Activated CD4-positive, alpha-beta memory T cell treated with anti-CD3 and anti-CD28 coated beads for 36 hours (primary cell): ENCODE measurements at regions not wholly inside any gene's neighbourhood (a gene's known extent, or its start where the extent isn't known, plus 50 kb on each side); places are given as distances from the start of the nearest gene placed in this dataset.

Experiments
- CTCF ChIA-PET: fragments of 350-600 bp; sonication (Branson Sonifier 250); formaldehyde crosslinking; loops from one replicate; lab custom pipeline; 2021; ENCODE audit warnings: antibody characterized with exemption, inconsistent platforms; lab: Charles Lee
- POLR2A ChIA-PET: fragments of 350-600 bp; sonication (Branson Sonifier 250); formaldehyde crosslinking; loops from one replicate; lab custom pipeline; 2021; ENCODE audit warnings: antibody characterized with exemption; lab: Charles Lee
- DNase-seq: peaks from one replicate; pipeline ENCODE4 v3.0.0-alpha.2; 2020
- H3K27ac Mint-ChIP-seq: one replicate; pipeline ENCODE4 v1.8.0; 2021; ENCODE audit warnings: mixed read lengths
- H3K27me3 Mint-ChIP-seq: one replicate; pipeline ENCODE4 v1.8.0; 2021; ENCODE audit warnings: mixed read lengths
- H3K36me3 Mint-ChIP-seq: one replicate; pipeline ENCODE4 v1.8.0; 2021; ENCODE audit warnings: mixed read lengths
- H3K4me1 Mint-ChIP-seq: one replicate; pipeline ENCODE4 v1.8.0; 2021; ENCODE audit warnings: low read depth, mixed read lengths
- H3K4me3 Mint-ChIP-seq: one replicate; pipeline ENCODE4 v1.8.0; 2021; ENCODE audit warnings: mild to moderate bottlenecking, mixed read lengths
- H3K9me3 Mint-ChIP-seq: one replicate; pipeline ENCODE4 v1.8.0; 2021; ENCODE audit warnings: mixed read lengths
- intact Hi-C: fragments of 100-400 bp; cut with micrococcal nuclease; formaldehyde crosslinking; loops from one replicate; pipeline ENCODE4 v1.15.1; 2023

DNA sequence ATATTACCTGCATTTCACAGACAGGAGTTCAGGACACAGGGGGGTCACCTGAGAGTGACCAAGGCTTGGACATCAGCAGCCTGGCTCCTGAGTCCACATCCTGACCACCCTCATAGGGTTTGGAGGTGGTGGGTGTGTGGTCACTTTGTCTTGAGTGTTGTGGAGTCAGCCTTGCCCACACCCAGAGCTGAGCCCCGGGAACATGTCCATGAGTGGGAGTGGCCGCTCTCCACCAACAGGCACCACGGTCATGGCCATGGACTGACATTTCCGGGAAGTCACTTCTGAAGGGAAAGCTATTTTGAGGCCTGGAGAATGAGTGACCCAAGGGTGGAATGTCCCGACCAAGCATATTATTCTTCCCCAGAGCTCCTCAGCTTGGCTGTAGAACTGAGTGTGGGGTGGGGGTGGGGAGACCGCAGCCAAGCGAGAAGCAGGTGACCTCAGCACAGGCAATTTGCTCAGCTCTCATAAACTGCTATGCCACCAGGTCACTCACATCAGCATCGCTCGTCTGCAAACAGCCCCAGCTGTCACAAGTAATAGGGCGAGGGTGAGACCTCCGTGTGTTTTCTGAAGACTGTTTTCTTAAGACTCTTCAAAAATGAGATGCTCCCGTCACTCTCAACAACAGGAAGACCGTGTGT, 348.6 kb upstream of the CDH4 start:
- no peak overlapping the region for H3K4me3 Mint-ChIP-seq

GRCh38 chr20:60904730-60905129, 347.3 kb upstream of the CDH4 start:
- Mint-ChIP-seq H3K36me3 (no peaks in the 10 kb centered on the region), H3K4me3 (no peak overlapping the region), H3K4me1 (no peaks in the 10 kb centered on the region), H3K9me3 (peaks cover 11% of the 10 kb centered on the region), H3K27ac (no peak overlapping the region), H3K27me3 (peaks cover 2% of the 10 kb centered on the region)
- no peak for DNase-seq
- intact Hi-C loops, result no loop called here
- POLR2A ChIA-PET, result no interaction called here
- CTCF ChIA-PET, result no interaction called here

More for the DNA sequence above, 348.6 kb upstream of the CDH4 start:
- peaks cover 11% of the 10 kb centered on the region for H3K9me3 Mint-ChIP-seq
- no peak for DNase-seq
- ChIA-PET POLR2A (no interaction called here), CTCF (no interaction called here)
- H3K27me3 Mint-ChIP-seq, result peaks cover 2% of the 10 kb centered on the region
- no peaks in the 10 kb centered on the region for H3K4me1 Mint-ChIP-seq
- H3K36me3 Mint-ChIP-seq, result no peaks in the 10 kb centered on the region
- no peak overlapping the region for H3K27ac Mint-ChIP-seq
- intact Hi-C loops, result no loop called here

DNA sequence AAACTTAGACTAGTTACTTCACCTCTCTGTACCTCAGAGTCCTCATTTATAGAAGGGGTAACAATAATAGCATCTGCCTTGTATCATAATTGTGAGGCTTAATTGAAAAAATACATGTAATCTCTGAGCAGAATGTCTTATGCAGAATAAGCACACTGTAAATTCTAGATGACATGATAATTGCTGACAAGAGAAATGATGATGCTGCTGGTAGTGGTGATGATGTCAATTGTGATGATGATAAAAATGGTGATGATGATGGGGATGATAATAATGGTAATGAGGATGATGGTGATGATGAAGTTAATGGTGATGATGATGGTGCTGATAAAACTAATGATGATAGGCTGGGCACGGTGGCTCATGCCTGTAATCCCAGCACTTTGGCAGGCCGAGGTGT, 346.1 kb upstream of the CDH4 start:
- ChIA-PET POLR2A (no interaction called here), CTCF (no interaction called here)
- Mint-ChIP-seq H3K27ac (no peak overlapping the region), H3K36me3 (no peaks in the 10 kb centered on the region), H3K9me3 (peaks cover 11% of the 10 kb centered on the region), H3K4me3 (no peak overlapping the region), H3K27me3 (peaks cover 2% of the 10 kb centered on the region), H3K4me1 (no peaks in the 10 kb centered on the region)
- intact Hi-C loops, result no loop called here
- DNase-seq, result no peak

- Mint-ChIP-seq H3K4me1 (no peaks in the 10 kb centered on the region), H3K27ac (no peak overlapping the region), H3K36me3 (no peaks in the 10 kb centered on the region), H3K27me3 (peaks cover 2% of the 10 kb centered on the region), H3K9me3 (peaks cover 9% of the 10 kb centered on the region), H3K4me3 (no peak overlapping the region)
- POLR2A ChIA-PET, result no interaction called here
- intact Hi-C loops, result no loop called here
- DNase-seq, result no peak
- CTCF ChIA-PET, result no interaction called here
These were observed 345.5 kb upstream of the CDH4 start for GRCh38 chr20:60906555-60906954.

DNA sequence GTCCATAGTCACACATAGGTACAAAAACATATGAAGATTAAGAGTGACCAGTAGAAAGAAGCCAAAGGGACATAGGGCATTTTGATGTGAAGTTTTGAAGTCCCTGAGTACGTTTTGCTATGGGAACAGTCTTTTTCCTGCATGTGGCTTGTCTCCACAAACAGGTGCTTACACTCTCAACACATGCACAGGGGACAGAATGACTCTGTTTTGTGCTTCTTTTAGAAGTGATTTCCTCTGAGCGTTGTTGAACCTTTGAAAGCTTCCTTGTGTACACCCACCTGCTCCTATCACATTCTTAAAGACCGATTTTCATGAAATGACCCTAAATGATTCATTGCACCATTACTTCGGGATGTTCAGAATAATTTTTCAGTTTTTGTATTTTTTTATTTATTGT, 338.8 kb upstream of the CDH4 start:
- Mint-ChIP-seq H3K36me3 (no peaks in the 10 kb centered on the region), H3K27ac (no peak overlapping the region), H3K27me3 (peaks cover 3% of the 10 kb centered on the region), H3K4me3 (no peak overlapping the region), H3K9me3 (peaks cover 2% of the 10 kb centered on the region), H3K4me1 (no peaks in the 10 kb centered on the region)
- no peak for DNase-seq
- intact Hi-C loops, result no loop called here
- POLR2A ChIA-PET, result no interaction called here
- CTCF ChIA-PET, result no interaction called here

DNA sequence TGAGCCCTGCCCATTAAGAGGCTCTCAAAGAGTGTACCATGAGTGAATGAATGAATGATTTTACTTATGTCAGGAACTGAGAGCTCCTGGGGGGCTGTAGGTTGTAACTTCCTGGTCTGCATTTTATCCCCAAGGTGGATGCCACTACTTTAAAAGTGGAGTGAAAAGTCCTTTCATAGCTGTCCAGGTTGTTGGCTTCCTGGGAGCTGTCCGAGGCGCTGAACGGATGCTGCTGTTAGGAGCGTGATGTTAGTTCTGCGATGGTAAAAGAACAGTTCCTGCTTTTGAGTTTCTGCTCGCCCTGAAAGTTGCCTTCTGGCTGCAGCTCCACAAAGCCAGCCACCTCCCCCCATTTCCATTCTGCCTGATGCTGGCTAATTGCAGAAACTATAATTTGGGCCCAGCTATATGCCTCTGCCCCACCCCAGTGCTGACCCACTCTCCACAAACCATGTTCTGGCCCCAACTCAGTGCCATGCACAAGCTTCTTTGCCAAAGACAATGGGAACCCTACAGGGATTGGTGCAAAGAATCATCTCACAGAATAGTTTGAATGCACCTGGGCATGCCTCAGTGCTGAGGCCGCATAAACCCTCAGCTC, 330.9 kb upstream of the CDH4 start:
- Mint-ChIP-seq H3K4me1 (no peaks in the 10 kb centered on the region), H3K9me3 (peaks cover 2% of the 10 kb centered on the region), H3K27ac (no peak overlapping the region), H3K36me3 (no peaks in the 10 kb centered on the region), H3K27me3 (peaks cover 2% of the 10 kb centered on the region), H3K4me3 (no peak overlapping the region)
- intact Hi-C loops, result no loop called here
- CTCF ChIA-PET, result no interaction called here
- DNase-seq, result no peak
- POLR2A ChIA-PET, result no interaction called here

DNA sequence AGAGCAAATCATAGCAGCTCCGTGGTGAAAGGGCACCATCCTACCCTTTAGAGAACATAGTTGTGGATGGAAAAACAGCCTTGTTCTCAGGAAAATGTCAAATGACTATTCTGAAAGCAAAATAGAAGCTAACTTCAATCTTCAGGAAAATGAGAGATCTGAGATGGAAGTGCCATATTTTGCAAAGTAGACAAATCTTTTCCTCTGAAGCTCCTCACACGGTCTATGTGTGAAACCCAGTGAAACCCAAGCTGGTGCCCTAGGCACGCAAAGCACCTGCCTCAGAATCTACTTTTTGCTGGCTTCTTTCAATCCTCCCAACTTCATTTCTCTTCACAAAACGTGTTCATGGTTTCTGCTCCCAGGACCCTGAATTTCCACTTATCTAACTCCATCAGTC, 325.2 kb upstream of the CDH4 start:
- H3K27ac Mint-ChIP-seq, result no peak overlapping the region
- intact Hi-C loops, result no loop called here
- no peaks in the 10 kb centered on the region for H3K36me3 Mint-ChIP-seq
- ChIA-PET CTCF (no interaction called here), POLR2A (no interaction called here)
- no peaks in the 10 kb centered on the region for H3K4me1 Mint-ChIP-seq
- H3K4me3 Mint-ChIP-seq, result no peak overlapping the region
- no peak for DNase-seq
- H3K9me3 Mint-ChIP-seq, result no peaks in the 10 kb centered on the region
- peaks cover 4% of the 10 kb centered on the region for H3K27me3 Mint-ChIP-seq

DNA sequence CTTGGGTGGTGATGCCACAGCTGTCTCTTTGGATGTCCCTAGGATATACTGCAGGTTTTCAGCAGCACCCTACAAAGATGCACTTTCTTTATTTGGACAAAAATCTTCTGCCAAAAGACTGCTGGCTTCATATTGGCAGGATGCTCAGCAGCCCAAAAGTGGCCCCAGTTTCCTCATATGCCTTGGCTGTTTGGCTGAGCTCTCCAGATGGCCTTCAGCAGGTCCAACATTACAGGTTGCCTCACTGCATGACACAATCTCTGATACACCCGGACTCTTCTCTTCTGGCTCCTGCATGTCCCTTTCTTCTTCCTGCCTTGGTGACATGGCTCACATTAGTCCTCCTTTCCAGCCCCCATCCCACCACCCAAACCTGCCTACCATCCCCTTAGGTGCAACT, 323.7 kb upstream of the CDH4 start:
- DNase-seq, result no peak
- no peak overlapping the region for H3K4me3 Mint-ChIP-seq
- ChIA-PET CTCF (no interaction called here), POLR2A (no interaction called here)
- H3K27ac Mint-ChIP-seq, result no peak overlapping the region
- peaks cover 4% of the 10 kb centered on the region for H3K27me3 Mint-ChIP-seq
- no peaks in the 10 kb centered on the region for H3K9me3 Mint-ChIP-seq
- no peaks in the 10 kb centered on the region for H3K4me1 Mint-ChIP-seq
- H3K36me3 Mint-ChIP-seq, result no peaks in the 10 kb centered on the region
- intact Hi-C loops, result no loop called here

DNA sequence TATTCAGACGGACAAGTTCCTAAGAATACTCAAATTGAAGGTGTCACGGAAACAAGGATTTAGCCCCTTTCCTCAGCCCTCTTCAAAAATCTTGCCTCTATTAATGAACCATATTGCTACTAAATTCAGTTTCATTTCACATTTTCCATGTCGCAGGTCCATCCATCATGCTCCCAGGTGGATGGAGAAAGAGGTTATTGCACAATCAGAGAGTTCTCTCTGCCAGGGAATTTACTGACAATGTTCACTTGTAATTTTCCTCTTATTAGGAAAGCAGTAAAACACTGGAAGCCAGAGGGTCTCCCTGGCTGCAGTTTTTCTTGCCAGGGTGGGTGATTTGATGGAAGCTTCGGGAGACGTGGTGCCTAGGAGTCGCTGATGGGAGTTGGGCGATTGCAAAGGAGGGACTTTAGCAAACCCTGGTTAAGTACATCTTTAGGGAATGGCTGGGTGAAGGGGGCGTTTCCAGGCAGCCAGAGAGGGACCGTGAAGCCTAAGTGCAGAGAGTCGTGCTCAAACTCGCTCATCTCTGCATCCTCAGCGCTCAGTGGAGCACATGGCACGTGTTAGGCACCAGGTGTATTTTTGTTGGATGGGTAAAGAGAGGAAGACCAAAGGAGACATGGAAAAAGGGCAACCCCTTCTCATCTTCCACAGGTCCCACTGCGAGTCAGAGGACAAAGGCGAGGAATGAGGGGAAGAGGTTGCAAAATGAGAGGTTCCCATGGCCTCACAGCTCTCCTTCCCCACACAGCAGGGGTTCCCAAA, 321.9 kb upstream of the CDH4 start:
- H3K27ac Mint-ChIP-seq, result no peak overlapping the region
- peaks cover 4% of the 10 kb centered on the region for H3K27me3 Mint-ChIP-seq
- ChIA-PET POLR2A (no interaction called here), CTCF (no interaction called here)
- H3K36me3 Mint-ChIP-seq, result no peaks in the 10 kb centered on the region
- no peak overlapping the region for H3K4me3 Mint-ChIP-seq
- DNase-seq, result no peak
- intact Hi-C loops, result no loop called here
- no peaks in the 10 kb centered on the region for H3K9me3 Mint-ChIP-seq
- no peaks in the 10 kb centered on the region for H3K4me1 Mint-ChIP-seq

DNA sequence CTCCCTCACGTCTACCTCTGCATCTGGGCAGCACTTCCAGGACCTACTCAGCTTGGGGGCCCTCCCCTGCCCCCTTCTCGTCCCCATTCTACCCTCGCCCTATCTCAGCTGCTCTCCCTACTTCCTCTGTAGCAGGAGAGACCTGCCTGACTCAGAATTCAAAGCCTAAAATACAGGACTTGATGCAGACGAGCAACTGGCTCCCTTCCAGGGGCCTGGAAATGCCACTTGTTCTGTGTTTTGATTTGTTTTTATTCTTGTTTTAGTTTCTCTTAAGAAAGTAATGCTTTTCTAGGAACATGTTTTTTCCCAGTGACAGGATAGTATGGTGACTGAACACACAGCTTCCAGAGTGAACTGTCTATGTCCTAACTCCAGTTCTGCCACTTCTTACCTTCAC, 320.4 kb upstream of the CDH4 start:
- ChIA-PET POLR2A (no interaction called here), CTCF (no interaction called here)
- Mint-ChIP-seq H3K4me3 (no peak overlapping the region), H3K36me3 (no peaks in the 10 kb centered on the region), H3K4me1 (no peaks in the 10 kb centered on the region), H3K27me3 (peaks cover 4% of the 10 kb centered on the region), H3K27ac (no peak overlapping the region), H3K9me3 (no peaks in the 10 kb centered on the region)
- no peak for DNase-seq
- intact Hi-C loops, result no loop called here

DNA sequence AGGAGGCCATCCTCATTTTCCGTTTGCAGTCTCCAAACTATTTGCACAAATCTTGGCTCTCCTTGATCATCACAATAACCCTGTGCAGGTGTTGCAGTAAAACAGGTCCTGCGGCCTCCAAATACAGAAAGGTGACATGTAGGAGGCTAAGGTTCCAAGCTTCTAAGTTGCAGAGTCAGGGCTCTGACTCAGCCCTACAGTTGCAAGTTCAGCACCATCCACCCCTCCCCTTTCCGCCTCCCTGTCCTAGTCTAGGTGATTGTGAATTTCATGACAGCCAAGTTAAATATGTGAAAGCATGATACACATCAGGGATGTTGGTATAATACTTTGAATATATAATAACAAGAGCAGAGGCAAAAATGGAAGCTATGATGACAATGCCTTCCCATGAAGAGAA, 317.3 kb upstream of the CDH4 start:
- CTCF ChIA-PET, result no interaction called here
- H3K36me3 Mint-ChIP-seq, result no peaks in the 10 kb centered on the region
- intact Hi-C loops, result no loop called here
- H3K9me3 Mint-ChIP-seq, result no peaks in the 10 kb centered on the region
- DNase-seq, result no peak
- H3K27me3 Mint-ChIP-seq, result peaks cover 4% of the 10 kb centered on the region
- H3K4me3 Mint-ChIP-seq, result no peak overlapping the region
- no peaks in the 10 kb centered on the region for H3K4me1 Mint-ChIP-seq
- POLR2A ChIA-PET, result no interaction called here
- no peak overlapping the region for H3K27ac Mint-ChIP-seq

- H3K27me3 Mint-ChIP-seq, result peaks cover 4% of the 10 kb centered on the region
- H3K27ac Mint-ChIP-seq, result no peak overlapping the region
- H3K4me3 Mint-ChIP-seq, result no peak overlapping the region
- DNase-seq, result no peak
- CTCF ChIA-PET, result no interaction called here
- POLR2A ChIA-PET, result no interaction called here
- no peaks in the 10 kb centered on the region for H3K4me1 Mint-ChIP-seq
- no peaks in the 10 kb centered on the region for H3K36me3 Mint-ChIP-seq
- intact Hi-C loops, result no loop called here
- H3K9me3 Mint-ChIP-seq, result no peaks in the 10 kb centered on the region
These were observed 316.1 kb upstream of the CDH4 start for GRCh38 chr20:60935971-60936370.

DNA sequence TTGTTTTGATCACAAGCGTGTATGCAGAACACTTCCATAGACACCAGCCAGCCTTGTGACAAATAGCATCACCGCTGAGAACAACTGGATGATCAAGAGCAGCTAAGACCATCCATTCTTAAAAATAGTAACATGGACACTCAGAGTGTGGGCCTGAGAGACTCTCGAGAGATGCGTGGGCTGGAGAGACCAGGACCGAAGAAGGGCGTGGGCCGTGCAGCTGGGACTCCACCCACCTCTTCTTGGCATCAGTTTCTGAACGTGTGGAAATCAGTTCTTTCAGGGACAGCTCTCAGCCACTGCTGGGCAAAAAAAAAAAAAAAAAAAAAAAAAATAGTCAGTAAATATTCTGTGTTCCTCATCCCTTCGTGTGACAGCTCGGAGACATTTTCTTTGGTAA, 314.5 kb upstream of the CDH4 start:
- H3K27me3 Mint-ChIP-seq, result no peaks in the 10 kb centered on the region
- ChIA-PET CTCF (no interaction called here), POLR2A (no interaction called here)
- no peak for DNase-seq
- no peak overlapping the region for H3K4me3 Mint-ChIP-seq
- intact Hi-C loops, result no loop called here
- no peaks in the 10 kb centered on the region for H3K4me1 Mint-ChIP-seq
- no peaks in the 10 kb centered on the region for H3K9me3 Mint-ChIP-seq
- H3K27ac Mint-ChIP-seq, result no peak overlapping the region
- H3K36me3 Mint-ChIP-seq, result no peaks in the 10 kb centered on the region
